Testis (tissue), 2 donors: ENCODE measurements at regions not wholly inside any gene's neighbourhood (a gene's known extent, or its start where the extent isn't known, plus 50 kb on each side); places are given as distances from the start of the nearest gene placed in this dataset.

ENCODE experiments used
- DNase-seq: peaks from one replicate; pipeline ENCODE4 v3.0.0-alpha.2; 2019
- H3K27ac ChIP-seq, 2 donors: fragments of 200-600 bp; sonication (generic); one replicate each; pipeline ENCODE4 v1.5.1; 2019
- H3K27me3 ChIP-seq: fragments of 200-600 bp; sonication (generic); one replicate; pipeline ENCODE4 v1.5.1; 2019
- H3K36me3 ChIP-seq: fragments of 200-600 bp; sonication (generic); one replicate; pipeline ENCODE4 v1.5.1; 2017; ENCODE audit warnings: low read depth; ENCODE audit errors: missing control alignments
- H3K4me1 ChIP-seq: fragments of 200-600 bp; sonication (generic); one replicate; pipeline ENCODE4 v1.5.1; 2019
- H3K4me3 ChIP-seq, 2 donors: fragments of 200-600 bp; sonication (generic); one replicate each; pipeline ENCODE4 v1.5.1; 2017 to 2019
- H3K9me3 ChIP-seq: fragments of 200-600 bp; sonication (generic); one replicate; pipeline ENCODE4 v1.5.1; 2017
- CTCF ChIP-seq, 3 experiments: fragments of 450-650 bp in 2 of 3; fragments of 200-600 bp in 1 of 3; sonication (generic) in 1 of 3; IDR thresholded peaks; one replicate each; pipeline ENCODE4 v1.5.1; 2016 to 2019; ENCODE audit warnings: antibody characterized with exemption in 3 of 3, mild to moderate bottlenecking in 2 of 3, moderate library complexity in 1 of 3
- POLR2A ChIP-seq: fragments of 450-650 bp; IDR thresholded peaks from one replicate; pipeline ENCODE4 v1.6.1; 2017; ENCODE audit warnings: antibody characterized with exemption, mild to moderate bottlenecking, moderate library complexity
- WGBS, 2 donors: methylation state at CpG; one replicate each; pipeline ENCODE4 v1.1.5; 2018; 5-methylcytosine and 5-hydroxymethylcytosine counted together
- intact Hi-C: fragments of 100-400 bp; cut with DNase I; formaldehyde crosslinking; loops from one replicate; pipeline ENCODE4 v1.15.1; 2023; ENCODE audit warnings: low total_unique reads

- Histone ChIP-seq H3K27me3 (no peaks in the 10 kb centered on the region), H3K4me1 (no peaks in the 10 kb centered on the region), H3K9me3 (no peaks in the 10 kb centered on the region), H3K4me3 (no peak overlapping the region), H3K27ac (no peak overlapping the region), H3K36me3 (no peaks in the 10 kb centered on the region)
- no peak for TF ChIP-seq POLR2A
- intact Hi-C loops = no loop called here
- 82 to 92% methylated on average over 3 of the region's 3 CpGs for WGBS, 2 donors
- DNase-seq = no peak
Observed at GRCh38 chr18:21183670-21184069, 58.4 kb upstream of the GREB1L start.

GRCh38 chr18:21184396-21184996 lies 57.5 kb upstream of the GREB1L start:
- no peak overlapping the region for H3K4me3 ChIP-seq
- no peaks in the 10 kb centered on the region for H3K36me3 ChIP-seq
- intact Hi-C loops = no loop called here
- H3K27ac ChIP-seq = no peak overlapping the region
- no peaks in the 10 kb centered on the region for H3K9me3 ChIP-seq
- H3K4me1 ChIP-seq = no peaks in the 10 kb centered on the region
- DNase-seq = no peak
- H3K27me3 ChIP-seq = no peaks in the 10 kb centered on the region
- WGBS, 2 donors = 89 to 91% methylated on average over 7 of the region's 7 CpGs
- TF ChIP-seq POLR2A (no peak), CTCF (IDR thresholded peaks at IDR 0.05) (no peak)

- intact Hi-C loops = no loop called here
- no peaks in the 10 kb centered on the region for H3K4me1 ChIP-seq
- no peak overlapping the region for H3K4me3 ChIP-seq
- no peaks in the 10 kb centered on the region for H3K36me3 ChIP-seq
- no peak for DNase-seq
- 54 to 88% methylated on average over 4 of the region's 4 CpGs for WGBS, 2 donors
- TF ChIP-seq POLR2A (no peak), CTCF (IDR thresholded peaks at IDR 0.05) (no peak)
- H3K27ac ChIP-seq = no peak overlapping the region
- no peaks in the 10 kb centered on the region for H3K9me3 ChIP-seq
- no peaks in the 10 kb centered on the region for H3K27me3 ChIP-seq
Observed at GRCh38 chr18:21187886-21188285, 54.1 kb upstream of the GREB1L start.

- intact Hi-C loops = loop anchor here (10.0 kb wide), 1 partner anchor 253 kb away; no protein-coding TSS in a partner anchor
- H3K27ac ChIP-seq = no peak overlapping the region
- no peaks in the 10 kb centered on the region for H3K36me3 ChIP-seq
- DNase-seq = peak; percentile 80
- H3K4me1 ChIP-seq = no peaks in the 10 kb centered on the region
- H3K4me3 ChIP-seq = no peak overlapping the region
- H3K27me3 ChIP-seq = no peaks in the 10 kb centered on the region
- H3K9me3 ChIP-seq = no peaks in the 10 kb centered on the region
- TF ChIP-seq CTCF (IDR thresholded peaks at IDR 0.05) = peak in 2 of 3 experiments; percentile 17 to 47
- no peak for TF ChIP-seq POLR2A
- WGBS, 2 donors = 67 to 68% methylated on average over 7 of the region's 7 CpGs
Observed at GRCh38 chr18:21191596-21192307, 50.3 kb upstream of the GREB1L start.
